ENCODE measurements at regions not wholly inside any gene's neighbourhood (a gene's known extent, or its start where the extent isn't known, plus 50 kb on each side); places are given as distances from the start of the nearest gene placed in this dataset.

DNA sequence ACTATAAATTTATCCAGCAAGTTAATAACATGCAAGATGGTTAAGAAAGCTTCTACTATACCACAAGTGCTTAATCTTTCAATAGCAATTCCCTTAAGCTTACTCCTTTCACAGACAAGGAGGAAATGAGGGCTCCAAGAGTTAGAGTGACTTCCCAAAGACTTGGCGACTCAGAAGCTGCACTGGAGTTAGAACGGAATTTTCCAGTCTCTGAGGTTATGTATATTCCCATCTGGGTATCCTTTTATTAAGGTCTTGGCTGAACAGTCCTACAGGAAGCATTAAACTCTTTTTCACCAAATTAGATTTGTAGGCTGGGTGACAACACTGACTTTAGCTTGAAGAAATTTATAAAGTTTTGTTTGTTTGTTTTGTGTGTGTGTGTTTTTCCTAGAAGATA, 256.9 kb upstream of the DPP10 start:
- no peak for DNase-seq
- Mint-ChIP-seq H3K9me3 (peaks cover 0 to 9% (median 0%) of the 10 kb centered on the region in 11 donors), H3K27me3 (peaks cover 4 to 48% (median 23%) of the 10 kb centered on the region in 5 donors), H3K4me3 (no peak overlapping the region), H3K4me1 (peaks cover 0 to 4% (median 0%) of the 10 kb centered on the region in 7 donors), H3K36me3 (no peaks in the 10 kb centered on the region), H3K27ac (no peak overlapping the region)
- CTCF ChIA-PET, result no interaction called here
- Histone ChIP-seq H3K4me1 (ENCODE audit: control insufficient read depth in 2 of 2, insufficient read depth in 2 of 2, low read length in 2 of 2) (no peaks in the 10 kb centered on the region), H3K27me3 (ENCODE audit: control insufficient read depth in 2 of 2, insufficient read depth in 2 of 2, low read length in 2 of 2) (no peaks in the 10 kb centered on the region), H3K27ac (ENCODE audit: low read depth, low read length) (no peak overlapping the region), H3K4me3 (ENCODE audit: low read length) (no peak overlapping the region), H3K36me3 (ENCODE audit: control insufficient read depth in 2 of 3, insufficient read depth in 3 of 3, low read length in 3 of 3) (no peaks in the 10 kb centered on the region), H3K9me3 (ENCODE audit: control insufficient read depth in 2 of 3, low read length in 3 of 3) (no peaks in the 10 kb centered on the region)
- ATAC-seq, result no peak
- POLR2A ChIA-PET, result no interaction called here
- intact Hi-C loops (cut with micrococcal nuclease), result no loop called here

GRCh38 chr2:114192362-114192761, 250.1 kb upstream of the DPP10 start:
- Mint-ChIP-seq H3K27me3 (peaks cover 0 to 51% (median 14%) of the 10 kb centered on the region in 5 donors), H3K9me3 (peaks cover 0 to 6% (median 0%) of the 10 kb centered on the region in 11 donors), H3K4me3 (no peak overlapping the region), H3K4me1 (peaks cover 0 to 2% (median 0%) of the 10 kb centered on the region in 7 donors), H3K27ac (no peak overlapping the region), H3K36me3 (no peaks in the 10 kb centered on the region)
- ATAC-seq (no peak), DNase-seq (no peak)
- Histone ChIP-seq H3K4me3 (ENCODE audit: low read length) (no peak overlapping the region), H3K27me3 (ENCODE audit: control insufficient read depth in 2 of 2, insufficient read depth in 2 of 2, low read length in 2 of 2) (no peaks in the 10 kb centered on the region), H3K4me1 (ENCODE audit: control insufficient read depth in 2 of 2, insufficient read depth in 2 of 2, low read length in 2 of 2) (no peaks in the 10 kb centered on the region), H3K36me3 (ENCODE audit: control insufficient read depth in 2 of 3, insufficient read depth in 3 of 3, low read length in 3 of 3) (no peaks in the 10 kb centered on the region), H3K9me3 (ENCODE audit: control insufficient read depth in 2 of 3, low read length in 3 of 3) (no peaks in the 10 kb centered on the region), H3K27ac (ENCODE audit: low read depth, low read length) (no peak overlapping the region)
- POLR2A ChIA-PET, result interaction anchor here (0.6 kb wide), 1 partner anchor 65 kb away, joined by 3 read pairs; no protein-coding TSS in a partner anchor
- intact Hi-C loops (cut with micrococcal nuclease), result no loop called here
- CTCF ChIA-PET, result no interaction called here

DNA sequence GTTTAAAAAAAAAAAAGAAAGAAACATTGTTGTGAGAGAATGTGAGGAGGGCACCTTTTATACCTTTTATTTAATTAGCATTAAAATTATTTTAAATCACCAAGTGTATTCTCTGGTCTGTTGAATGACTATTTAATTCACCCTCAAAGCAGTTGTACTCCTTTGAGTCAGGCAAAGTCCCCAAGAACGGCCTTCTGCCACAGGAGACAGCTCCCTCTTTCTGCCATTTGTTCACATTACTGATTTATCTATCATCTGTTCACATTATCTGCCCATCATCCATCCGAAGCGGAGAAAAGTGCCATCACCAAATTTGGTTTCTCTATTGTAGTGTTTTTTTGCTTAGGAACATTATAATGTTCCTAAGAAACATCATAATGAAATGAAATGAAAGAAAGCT, 240.7 kb upstream of the DPP10 start:
- POLR2A ChIA-PET, result no interaction called here
- peaks cover 0 to 44% (median 23%) of the 10 kb centered on the region in 5 donors for H3K27me3 Mint-ChIP-seq
- Histone ChIP-seq H3K9me3 (ENCODE audit: control insufficient read depth in 2 of 3, low read length in 3 of 3) (no peaks in the 10 kb centered on the region), H3K4me3 (ENCODE audit: low read length) (no peak overlapping the region), H3K36me3 (ENCODE audit: control insufficient read depth in 2 of 3, insufficient read depth in 3 of 3, low read length in 3 of 3) (no peaks in the 10 kb centered on the region), H3K27me3 (ENCODE audit: control insufficient read depth in 2 of 2, insufficient read depth in 2 of 2, low read length in 2 of 2) (no peaks in the 10 kb centered on the region), H3K27ac (ENCODE audit: low read depth, low read length) (no peak overlapping the region), H3K4me1 (ENCODE audit: control insufficient read depth in 2 of 2, insufficient read depth in 2 of 2, low read length in 2 of 2) (no peaks in the 10 kb centered on the region)
- no peak for DNase-seq
- CTCF ChIA-PET, result no interaction called here
- no peak overlapping the region for H3K27ac Mint-ChIP-seq
- ATAC-seq, result no peak
- H3K36me3 Mint-ChIP-seq, result no peaks in the 10 kb centered on the region
- H3K4me1 Mint-ChIP-seq, result peaks cover 0 to 1% (median 0%) of the 10 kb centered on the region in 7 donors
- H3K4me3 Mint-ChIP-seq, result no peak overlapping the region
- intact Hi-C loops (cut with micrococcal nuclease), result no loop called here
- H3K9me3 Mint-ChIP-seq, result no peaks in the 10 kb centered on the region

- intact Hi-C loops (cut with micrococcal nuclease), result no loop called here
- no peak overlapping the region for H3K4me3 ChIP-seq (ENCODE audit: low read length)
- H3K9me3 ChIP-seq (ENCODE audit: control insufficient read depth in 2 of 3, low read length in 3 of 3), result no peaks in the 10 kb centered on the region
- no peaks in the 10 kb centered on the region for H3K36me3 ChIP-seq (ENCODE audit: control insufficient read depth in 2 of 3, insufficient read depth in 3 of 3, low read length in 3 of 3)
- Mint-ChIP-seq H3K4me1 (peaks cover 0 to 1% (median 0%) of the 10 kb centered on the region in 7 donors), H3K4me3 (no peak overlapping the region), H3K9me3 (peaks cover 0 to 9% (median 0%) of the 10 kb centered on the region in 11 donors), H3K27ac (no peak overlapping the region), H3K36me3 (no peaks in the 10 kb centered on the region), H3K27me3 (peaks cover 0 to 49% (median 31%) of the 10 kb centered on the region in 5 donors)
- no peaks in the 10 kb centered on the region for H3K27me3 ChIP-seq (ENCODE audit: control insufficient read depth in 2 of 2, insufficient read depth in 2 of 2, low read length in 2 of 2)
- ChIA-PET CTCF (no interaction called here), POLR2A (no interaction called here)
- no peak overlapping the region for H3K27ac ChIP-seq (ENCODE audit: low read depth, low read length)
- H3K4me1 ChIP-seq (ENCODE audit: control insufficient read depth in 2 of 2, insufficient read depth in 2 of 2, low read length in 2 of 2), result no peaks in the 10 kb centered on the region
- DNase-seq, result no peak
- no peak for ATAC-seq
Observed at GRCh38 chr2:114203679-114204078, 238.8 kb upstream of the DPP10 start.

DNA sequence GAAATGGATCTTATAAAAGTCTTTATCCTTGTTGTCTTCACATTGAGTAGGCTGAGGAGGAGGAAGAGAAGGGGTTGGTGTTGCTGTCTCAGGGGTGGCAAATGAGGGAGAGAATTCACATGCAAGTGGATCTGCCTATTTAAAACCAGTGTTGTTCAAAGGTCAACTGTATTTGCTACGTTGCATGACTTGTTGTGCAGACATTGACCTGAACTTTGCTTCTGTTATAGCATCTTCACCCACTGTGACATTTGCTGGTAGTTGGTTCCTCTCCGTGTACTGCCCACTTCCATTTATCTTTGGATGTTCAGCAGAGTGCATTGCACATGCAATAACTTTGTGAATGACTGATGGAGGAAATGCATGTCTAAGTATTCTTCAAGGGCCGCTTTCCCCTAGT, 228.6 kb upstream of the DPP10 start:
- DNase-seq (no peak), ATAC-seq (no peak)
- Mint-ChIP-seq H3K27me3 (peaks cover 2 to 50% (median 32%) of the 10 kb centered on the region in 5 donors), H3K27ac (peak overlapping the region in 1 of 9 donors; percentile 15), H3K4me3 (no peak overlapping the region), H3K36me3 (no peaks in the 10 kb centered on the region), H3K9me3 (no peaks in the 10 kb centered on the region), H3K4me1 (peaks cover 0 to 5% (median 0%) of the 10 kb centered on the region in 7 donors)
- no peaks in the 10 kb centered on the region for H3K4me1 ChIP-seq (ENCODE audit: control insufficient read depth in 2 of 2, insufficient read depth in 2 of 2, low read length in 2 of 2)
- no peaks in the 10 kb centered on the region for H3K27me3 ChIP-seq (ENCODE audit: control insufficient read depth in 2 of 2, insufficient read depth in 2 of 2, low read length in 2 of 2)
- intact Hi-C loops (cut with micrococcal nuclease), result no loop called here
- no peaks in the 10 kb centered on the region for H3K9me3 ChIP-seq (ENCODE audit: control insufficient read depth in 2 of 3, low read length in 3 of 3)
- ChIA-PET CTCF (no interaction called here), POLR2A (no interaction called here)
- H3K36me3 ChIP-seq (ENCODE audit: control insufficient read depth in 2 of 3, insufficient read depth in 3 of 3, low read length in 3 of 3), result no peaks in the 10 kb centered on the region
- no peak overlapping the region for H3K27ac ChIP-seq (ENCODE audit: low read depth, low read length)
- no peak overlapping the region for H3K4me3 ChIP-seq (ENCODE audit: low read length)

DNA sequence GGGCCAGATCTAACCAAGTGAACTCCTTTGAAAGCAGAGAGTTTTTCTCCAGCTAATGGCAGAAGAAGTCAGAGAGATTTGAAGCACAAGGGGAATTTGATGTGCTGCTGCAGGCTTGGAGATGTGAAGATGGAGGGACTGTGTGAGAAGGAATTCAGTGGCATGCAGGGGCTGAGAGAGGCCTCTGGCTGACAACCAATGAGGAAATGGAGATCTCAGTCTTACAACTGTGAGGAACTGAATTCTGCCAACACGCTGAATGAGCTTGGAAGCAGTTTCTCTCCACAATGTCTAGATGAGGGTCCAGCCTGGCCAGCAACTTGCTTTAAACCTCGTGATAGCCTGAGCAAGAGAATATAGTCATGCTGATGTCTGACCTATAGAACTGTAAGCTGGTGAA, 224.1 kb upstream of the DPP10 start:
- Mint-ChIP-seq H3K27ac (no peak overlapping the region), H3K9me3 (no peaks in the 10 kb centered on the region), H3K4me1 (no peaks in the 10 kb centered on the region), H3K27me3 (peaks cover 2 to 54% (median 39%) of the 10 kb centered on the region in 5 donors), H3K4me3 (no peak overlapping the region), H3K36me3 (no peaks in the 10 kb centered on the region)
- no peak for DNase-seq
- Histone ChIP-seq H3K27ac (ENCODE audit: low read depth, low read length) (no peak overlapping the region), H3K9me3 (ENCODE audit: control insufficient read depth in 2 of 3, low read length in 3 of 3) (no peaks in the 10 kb centered on the region), H3K27me3 (ENCODE audit: control insufficient read depth in 2 of 2, insufficient read depth in 2 of 2, low read length in 2 of 2) (no peaks in the 10 kb centered on the region), H3K36me3 (ENCODE audit: control insufficient read depth in 2 of 3, insufficient read depth in 3 of 3, low read length in 3 of 3) (no peaks in the 10 kb centered on the region), H3K4me3 (ENCODE audit: low read length) (no peak overlapping the region), H3K4me1 (ENCODE audit: control insufficient read depth in 2 of 2, insufficient read depth in 2 of 2, low read length in 2 of 2) (no peaks in the 10 kb centered on the region)
- ChIA-PET POLR2A (no interaction called here), CTCF (no interaction called here)
- no peak for ATAC-seq
- intact Hi-C loops (cut with micrococcal nuclease), result no loop called here

DNA sequence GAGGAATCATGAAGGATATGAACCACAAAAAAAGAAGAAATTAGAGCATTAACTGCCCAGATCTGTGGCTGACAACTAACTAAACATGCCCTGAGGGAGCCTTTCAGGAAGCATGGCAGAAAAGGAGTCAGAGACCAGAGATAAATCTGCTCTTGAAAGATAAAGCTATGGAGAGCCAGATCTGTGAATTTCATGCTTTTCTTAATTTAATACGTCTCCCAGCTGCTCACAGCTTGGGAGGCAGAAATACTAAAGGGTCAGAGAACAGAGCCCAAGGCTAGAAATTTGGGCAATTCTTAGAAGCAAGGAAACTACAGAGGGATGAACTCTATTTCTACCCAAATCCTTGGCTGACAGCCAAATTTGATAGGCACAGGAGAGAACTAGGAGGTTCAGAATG, 223.0 kb upstream of the DPP10 start:
- intact Hi-C loops (cut with micrococcal nuclease), result no loop called here
- no peaks in the 10 kb centered on the region for H3K9me3 Mint-ChIP-seq
- Histone ChIP-seq H3K36me3 (ENCODE audit: control insufficient read depth in 2 of 3, insufficient read depth in 3 of 3, low read length in 3 of 3) (no peaks in the 10 kb centered on the region), H3K9me3 (ENCODE audit: control insufficient read depth in 2 of 3, low read length in 3 of 3) (no peaks in the 10 kb centered on the region), H3K4me1 (ENCODE audit: control insufficient read depth in 2 of 2, insufficient read depth in 2 of 2, low read length in 2 of 2) (no peaks in the 10 kb centered on the region), H3K27ac (ENCODE audit: low read depth, low read length) (no peak overlapping the region), H3K27me3 (ENCODE audit: control insufficient read depth in 2 of 2, insufficient read depth in 2 of 2, low read length in 2 of 2) (no peaks in the 10 kb centered on the region), H3K4me3 (ENCODE audit: low read length) (no peak overlapping the region)
- no peak overlapping the region for H3K4me3 Mint-ChIP-seq
- ChIA-PET POLR2A (no interaction called here), CTCF (no interaction called here)
- ATAC-seq (no peak), DNase-seq (no peak)
- H3K27ac Mint-ChIP-seq, result no peak overlapping the region
- peaks cover 2 to 51% (median 35%) of the 10 kb centered on the region in 5 donors for H3K27me3 Mint-ChIP-seq
- no peaks in the 10 kb centered on the region for H3K4me1 Mint-ChIP-seq
- no peaks in the 10 kb centered on the region for H3K36me3 Mint-ChIP-seq
